Lower lobe of right lung (tissue), 2 donors: ENCODE measurements at regions not wholly inside any gene's neighbourhood (a gene's known extent, or its start where the extent isn't known, plus 50 kb on each side); places are given as distances from the start of the nearest gene placed in this dataset.

Experiments
- ATAC-seq, 2 donors: fragments of 200-7000 bp; cut with Tn5 transposase; one replicate each; pipeline ENCODE4 v1.9.1; 2020 to 2022; ENCODE audit warnings: mild to moderate bottlenecking in 2 of 2, moderate library complexity in 2 of 2
- DNase-seq: peaks from one replicate; pipeline ENCODE4 v3.0.0-alpha.2; 2020
- H3K27ac ChIP-seq: fragments of 200-600 bp; one replicate; pipeline ENCODE4 v1.8.0; 2022
- H3K27me3 ChIP-seq: fragments of 200-600 bp; one replicate; pipeline ENCODE4 v1.8.0; 2022; ENCODE audit warnings: low read depth
- H3K36me3 ChIP-seq: fragments of 200-600 bp; one replicate; pipeline ENCODE4 v1.8.0; 2022; ENCODE audit warnings: mild to moderate bottlenecking
- H3K4me1 ChIP-seq: fragments of 200-600 bp; one replicate; pipeline ENCODE4 v1.8.0; 2022
- H3K4me3 ChIP-seq: fragments of 200-600 bp; one replicate; pipeline ENCODE4 v1.8.0; 2022; ENCODE audit warnings: mild to moderate bottlenecking
- H3K9me3 ChIP-seq: fragments of 200-600 bp; one replicate; pipeline ENCODE4 v1.8.0; 2022
- intact Hi-C: fragments of 100-400 bp; cut with DNase I; formaldehyde crosslinking; loops from one replicate; pipeline ENCODE4 v1.11.0; 2022
- TF ChIP-seq, protein P1 (sequence below): fragments of 200-600 bp; IDR thresholded peaks from one replicate; pipeline ENCODE4 v1.8.0; 2022; ENCODE audit warnings: antibody characterized with exemption, mild to moderate bottlenecking
- donor health status: DM: no; HTN: yes; CAD: no; lungs with severe emphysema.

- H3K4me1 ChIP-seq = no peaks in the 10 kb centered on the region
- peaks cover 3% of the 10 kb centered on the region for H3K9me3 ChIP-seq
- TF ChIP-seq, protein P1, sequence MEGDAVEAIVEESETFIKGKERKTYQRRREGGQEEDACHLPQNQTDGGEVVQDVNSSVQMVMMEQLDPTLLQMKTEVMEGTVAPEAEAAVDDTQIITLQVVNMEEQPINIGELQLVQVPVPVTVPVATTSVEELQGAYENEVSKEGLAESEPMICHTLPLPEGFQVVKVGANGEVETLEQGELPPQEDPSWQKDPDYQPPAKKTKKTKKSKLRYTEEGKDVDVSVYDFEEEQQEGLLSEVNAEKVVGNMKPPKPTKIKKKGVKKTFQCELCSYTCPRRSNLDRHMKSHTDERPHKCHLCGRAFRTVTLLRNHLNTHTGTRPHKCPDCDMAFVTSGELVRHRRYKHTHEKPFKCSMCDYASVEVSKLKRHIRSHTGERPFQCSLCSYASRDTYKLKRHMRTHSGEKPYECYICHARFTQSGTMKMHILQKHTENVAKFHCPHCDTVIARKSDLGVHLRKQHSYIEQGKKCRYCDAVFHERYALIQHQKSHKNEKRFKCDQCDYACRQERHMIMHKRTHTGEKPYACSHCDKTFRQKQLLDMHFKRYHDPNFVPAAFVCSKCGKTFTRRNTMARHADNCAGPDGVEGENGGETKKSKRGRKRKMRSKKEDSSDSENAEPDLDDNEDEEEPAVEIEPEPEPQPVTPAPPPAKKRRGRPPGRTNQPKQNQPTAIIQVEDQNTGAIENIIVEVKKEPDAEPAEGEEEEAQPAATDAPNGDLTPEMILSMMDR = no peak
- no peaks in the 10 kb centered on the region for H3K36me3 ChIP-seq
- intact Hi-C loops = no loop called here
- no peak for ATAC-seq
- no peak for DNase-seq
- no peak overlapping the region for H3K4me3 ChIP-seq
- no peak overlapping the region for H3K27ac ChIP-seq
- H3K27me3 ChIP-seq = no peaks in the 10 kb centered on the region
These were observed 161.2 kb upstream of the WDR11 start for GRCh38 chr10:120689777-120690529.

- Histone ChIP-seq H3K27ac (no peak overlapping the region), H3K27me3 (no peaks in the 10 kb centered on the region), H3K4me1 (no peaks in the 10 kb centered on the region), H3K4me3 (no peak overlapping the region), H3K36me3 (no peaks in the 10 kb centered on the region), H3K9me3 (peaks cover 3% of the 10 kb centered on the region)
- intact Hi-C loops = no loop called here
- ATAC-seq = no peak
- no peak for DNase-seq
- TF ChIP-seq, protein P1 = no peak
These were observed 159.5 kb upstream of the WDR11 start for GRCh38 chr10:120691625-120692024.

DNA sequence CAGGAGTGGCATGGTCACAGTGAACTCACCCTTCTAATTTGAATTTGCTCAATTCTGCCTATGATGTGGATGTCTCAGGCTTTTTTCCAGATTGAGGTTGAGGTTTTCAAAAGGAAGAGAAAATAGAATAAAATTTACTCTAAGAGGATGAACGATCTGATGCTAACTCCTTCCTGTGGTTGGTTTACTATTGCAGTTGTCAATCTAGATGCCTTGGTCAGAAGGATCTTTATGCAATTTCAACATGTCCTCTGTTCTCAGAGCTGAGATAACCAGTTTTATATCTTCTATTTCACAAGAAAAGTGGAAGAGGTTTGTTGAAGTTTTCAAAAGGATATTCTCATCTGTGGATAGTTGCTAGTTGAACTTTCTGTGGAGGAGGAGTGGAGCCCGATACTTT, 150.7 kb upstream of the WDR11 start:
- TF ChIP-seq, protein P1 = no peak
- no peak for ATAC-seq
- H3K27me3 ChIP-seq = no peaks in the 10 kb centered on the region
- DNase-seq = no peak
- H3K4me3 ChIP-seq = no peak overlapping the region
- peaks cover 23% of the 10 kb centered on the region for H3K9me3 ChIP-seq
- H3K27ac ChIP-seq = no peak overlapping the region
- no peaks in the 10 kb centered on the region for H3K36me3 ChIP-seq
- intact Hi-C loops = no loop called here
- no peaks in the 10 kb centered on the region for H3K4me1 ChIP-seq

GRCh38 chr10:120701381-120701780, 149.8 kb upstream of the WDR11 start:
- H3K4me1 ChIP-seq = no peaks in the 10 kb centered on the region
- H3K27me3 ChIP-seq = no peaks in the 10 kb centered on the region
- TF ChIP-seq, protein P1 = no peak
- no peak overlapping the region for H3K4me3 ChIP-seq
- peaks cover 23% of the 10 kb centered on the region for H3K9me3 ChIP-seq
- H3K27ac ChIP-seq = no peak overlapping the region
- ATAC-seq (no peak), DNase-seq (no peak)
- intact Hi-C loops = no loop called here
- H3K36me3 ChIP-seq = no peaks in the 10 kb centered on the region

- intact Hi-C loops = no loop called here
- H3K27ac ChIP-seq = no peak overlapping the region
- ATAC-seq (no peak), DNase-seq (no peak)
- no peaks in the 10 kb centered on the region for H3K4me1 ChIP-seq
- H3K9me3 ChIP-seq = peaks cover 19% of the 10 kb centered on the region
- no peaks in the 10 kb centered on the region for H3K36me3 ChIP-seq
- H3K27me3 ChIP-seq = no peaks in the 10 kb centered on the region
- TF ChIP-seq, protein P1 = no peak
- H3K4me3 ChIP-seq = no peak overlapping the region
These were observed 149.1 kb upstream of the WDR11 start for GRCh38 chr10:120702032-120702431.
